Heart right ventricle (tissue), 16 donors: ENCODE measurements at regions not wholly inside any gene's neighbourhood (a gene's known extent, or its start where the extent isn't known, plus 50 kb on each side); places are given as distances from the start of the nearest gene placed in this dataset.

Experiments
- ATAC-seq, 8 donors: fragments of 200-7000 bp; cut with Tn5 transposase; one replicate each; pipeline ENCODE4 v1.9.1; 2020; ENCODE audit warnings: mild to moderate bottlenecking in 8 of 8, moderate library complexity in 8 of 8, moderate number of reproducible peaks in 1 of 8
- DNase-seq, 2 donors: peaks; one replicate each; pipeline ENCODE4 v3.0.0-alpha.2; 2020
- H3K27ac ChIP-seq, 10 donors: fragments of 200-600 bp; sonication (generic) in 2 of 10; one replicate each; pipeline versions ENCODE4 v1.5.0 to v1.8.0; 2020 to 2022; ENCODE audit warnings: mild to moderate bottlenecking in 3 of 10
- H3K27me3 ChIP-seq, 7 donors: fragments of 200-600 bp; one replicate each; pipeline ENCODE4 v1.8.0; 2021 to 2022; ENCODE audit warnings: mild to moderate bottlenecking in 2 of 7
- H3K36me3 ChIP-seq, 9 donors: fragments of 200-600 bp; sonication (generic) in 1 of 9; one replicate each; pipeline versions ENCODE4 v1.5.0 to v1.8.0; 2020 to 2022; ENCODE audit warnings: mild to moderate bottlenecking in 2 of 9
- H3K4me1 ChIP-seq, 9 donors: fragments of 200-600 bp; sonication (generic) in 1 of 9; one replicate each; pipeline versions ENCODE4 v1.5.0 to v1.8.0; 2020 to 2022; ENCODE audit warnings: mild to moderate bottlenecking in 4 of 9
- H3K4me3 ChIP-seq, 10 donors: fragments of 200-600 bp; sonication (generic) in 2 of 10; one replicate each; pipeline versions ENCODE4 v1.5.0 to v1.8.0; 2020 to 2022; ENCODE audit warnings: mild to moderate bottlenecking in 7 of 10, moderate library complexity in 2 of 10
- H3K9me3 ChIP-seq, 11 donors: fragments of 200-600 bp in 10 of 11; sonication (generic) in 2 of 11; one replicate each; pipeline versions ENCODE4 v1.5.0 to v1.8.0; 2013 to 2022; ENCODE audit warnings: mild to moderate bottlenecking in 2 of 11, control low read depth in 1 of 11, moderate library complexity in 1 of 11
- CTCF ChIP-seq, 9 donors: fragments of 200-600 bp; sonication (generic) in 2 of 9; IDR thresholded peaks; one replicate each; pipeline versions ENCODE4 v1.5.0 to v1.8.0; 2021 to 2022; ENCODE audit warnings: antibody characterized with exemption in 9 of 9, mild to moderate bottlenecking in 5 of 9, moderate library complexity in 1 of 9
- WGBS, 2 donors: extraction: QIAGEN DNeasy Blood & Tissue Kit; methylation state at CpG; one replicate each; pipeline ENCODE4 v1.1.7; 2013; ENCODE audit warnings: inconsistent platforms in 1 of 2; 5-methylcytosine and 5-hydroxymethylcytosine counted together
- intact Hi-C, 10 donors: fragments of 100-400 bp; cut with DNase I; formaldehyde crosslinking; loops; one replicate each; pipeline versions ENCODE4 v1.11.1 to v1.14.2; 2022
- donor health status: Arrhythmogenic right ventricular cardiomyopathy.
- donor health status: ischemic (EF 13 %, LVEDD 7.1; RV severe dilation, severe dysfunction).
- donor health status: healthy with polysubstance abuse.
- donor health status: DM: no; HTN: yes; CAD: no.
- donor health status: DM: no; HTN: no; CAD: no.
- donor health status: ischemic (EF 25% LVEDD 6.9; RV normal size, moderate dysfunction).
- donor health status: ischemic (EF 25% LVEDD 5.7; RV mildly dilated, moderate dysfunction).
- donor health status: healthy.
- donor health status: DM: yes; HTN: yes; CAD: no.
- donor health status: Ischemic cardiomyopathy.
- donor health status: ischemic (EF 35%, LVEDD 5.7; RV mildly dilated, moderate dysfunction).
- donor health status: nonischemic (EF 11% LVEDD 7.7; RV severe dilation, severe dysfunction).
- donor health status: DM: yes; HTN: yes; CAD: no.
- donor health status: PGD.
- donor health status: ischemic (EF 29% LVEDD 5.4; RV normal size, mild dysfunction).
- donor health status: nonischemic (EF 23%, LVEDD 6.1; RV moderate dilation, normal function).

- peak overlapping the region in 7 of 10 donors; percentile 1 to 42 (median 10) for H3K27ac ChIP-seq
- ATAC-seq: peak; percentile 90 to 98 (median 96)
- no peak overlapping the region for H3K4me3 ChIP-seq
- peaks cover 0 to 36% (median 16%) of the 10 kb centered on the region in 9 donors for H3K4me1 ChIP-seq
- peaks cover 0 to 16% (median 0%) of the 10 kb centered on the region in 9 donors for H3K36me3 ChIP-seq
- peak in 1 of 9 donors; percentile 19 for TF ChIP-seq CTCF (IDR thresholded peaks at IDR 0.05)
- 35 to 43% methylated on average over 9 of the region's 9 CpGs for WGBS, 2 donors
- H3K27me3 ChIP-seq: no peaks in the 10 kb centered on the region
- no peaks in the 10 kb centered on the region for H3K9me3 ChIP-seq
- peak; percentile 40 to 68 for DNase-seq
- intact Hi-C loops: no loop called here
Observed at GRCh38 chr20:19835533-19836222, 77.6 kb downstream of the RIN2 start.

- ATAC-seq (no peak), DNase-seq (no peak)
- intact Hi-C loops: no loop called here
- WGBS, 2 donors: 80 to 84% methylated on average over 5 of the region's 5 CpGs
- peaks cover 0 to 24% (median 0%) of the 10 kb centered on the region in 9 donors for H3K36me3 ChIP-seq
- H3K4me1 ChIP-seq: peaks cover 0 to 31% (median 16%) of the 10 kb centered on the region in 9 donors
- no peak overlapping the region for H3K27ac ChIP-seq
- H3K9me3 ChIP-seq: peaks cover 0 to 15% (median 5%) of the 10 kb centered on the region in 11 donors
- TF ChIP-seq CTCF (IDR thresholded peaks at IDR 0.05): no peak
- no peak overlapping the region for H3K4me3 ChIP-seq
- no peaks in the 10 kb centered on the region for H3K27me3 ChIP-seq
Observed at GRCh38 chr20:19838468-19838867, 80.4 kb downstream of the RIN2 start.

- H3K27me3 ChIP-seq: no peaks in the 10 kb centered on the region
- peaks cover 0 to 26% (median 16%) of the 10 kb centered on the region in 9 donors for H3K4me1 ChIP-seq
- no peak overlapping the region for H3K4me3 ChIP-seq
- H3K27ac ChIP-seq: no peak overlapping the region
- peaks cover 0 to 24% (median 0%) of the 10 kb centered on the region in 9 donors for H3K36me3 ChIP-seq
- DNase-seq: no peak
- intact Hi-C loops: no loop called here
- ATAC-seq: no peak
- H3K9me3 ChIP-seq: peaks cover 0 to 15% (median 5%) of the 10 kb centered on the region in 11 donors
- no peak for TF ChIP-seq CTCF (IDR thresholded peaks at IDR 0.05)
- WGBS, 2 donors: 91 to 99% methylated on average over 9 of the region's 9 CpGs
Observed at GRCh38 chr20:19839053-19839452, 81.0 kb downstream of the RIN2 start.

GRCh38 chr20:19840111-19840710 is 82.2 kb downstream of the RIN2 start:
- intact Hi-C loops: loop anchor here in 1 of 10 donors (5.0 kb wide), 1 partner anchor 37 kb away; no protein-coding TSS in a partner anchor
- Histone ChIP-seq H3K4me3 (no peak overlapping the region), H3K36me3 (peaks cover 0 to 24% (median 0%) of the 10 kb centered on the region in 9 donors), H3K9me3 (peaks cover 0 to 19% (median 5%) of the 10 kb centered on the region in 11 donors), H3K4me1 (peaks cover 0 to 23% (median 11%) of the 10 kb centered on the region in 9 donors), H3K27me3 (no peaks in the 10 kb centered on the region), H3K27ac (no peak overlapping the region)
- 93 to 94% methylated on average over 7 of the region's 7 CpGs for WGBS, 2 donors
- ATAC-seq (no peak), DNase-seq (no peak)
- TF ChIP-seq CTCF (IDR thresholded peaks at IDR 0.05): no peak
